HG03469 (cell line): ENCODE measurements at regions not wholly inside any gene's neighbourhood (a gene's known extent, or its start where the extent isn't known, plus 50 kb on each side); places are given as distances from the start of the nearest gene placed in this dataset.

ENCODE experiments used
- ATAC-seq: cut with Tn5 transposase; IDR thresholded peaks from one replicate; pipeline ENCODE4 v1.9.1; 2021; ENCODE audit warnings: mild to moderate bottlenecking, moderate library complexity, moderate number of reproducible peaks; ENCODE audit not compliant: unreplicated experiment

DNA sequence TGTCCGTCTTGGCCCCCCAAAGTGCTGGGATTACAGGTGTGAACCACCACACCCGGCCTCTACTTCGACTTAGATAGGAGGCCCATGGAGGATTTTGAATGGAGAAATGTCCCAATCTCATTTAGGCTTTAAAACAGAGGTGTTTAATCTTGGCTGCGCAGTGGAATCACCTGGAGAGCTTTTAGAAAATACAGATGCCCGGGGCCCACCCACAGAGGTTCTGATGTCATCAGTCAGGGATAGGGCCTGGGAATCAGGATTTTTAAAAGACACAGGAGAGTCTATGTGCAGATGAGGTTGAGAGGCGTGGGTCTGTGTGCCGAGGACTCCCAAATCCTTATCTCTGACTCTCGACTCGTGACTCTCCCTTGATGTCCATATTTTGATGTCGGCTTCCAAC, 124.0 kb upstream of the BOD1 start:
- ATAC-seq: no peak

GRCh38 chr5:173741087-173741486, 124.6 kb upstream of the BOD1 start:
- no peak for ATAC-seq

DNA sequence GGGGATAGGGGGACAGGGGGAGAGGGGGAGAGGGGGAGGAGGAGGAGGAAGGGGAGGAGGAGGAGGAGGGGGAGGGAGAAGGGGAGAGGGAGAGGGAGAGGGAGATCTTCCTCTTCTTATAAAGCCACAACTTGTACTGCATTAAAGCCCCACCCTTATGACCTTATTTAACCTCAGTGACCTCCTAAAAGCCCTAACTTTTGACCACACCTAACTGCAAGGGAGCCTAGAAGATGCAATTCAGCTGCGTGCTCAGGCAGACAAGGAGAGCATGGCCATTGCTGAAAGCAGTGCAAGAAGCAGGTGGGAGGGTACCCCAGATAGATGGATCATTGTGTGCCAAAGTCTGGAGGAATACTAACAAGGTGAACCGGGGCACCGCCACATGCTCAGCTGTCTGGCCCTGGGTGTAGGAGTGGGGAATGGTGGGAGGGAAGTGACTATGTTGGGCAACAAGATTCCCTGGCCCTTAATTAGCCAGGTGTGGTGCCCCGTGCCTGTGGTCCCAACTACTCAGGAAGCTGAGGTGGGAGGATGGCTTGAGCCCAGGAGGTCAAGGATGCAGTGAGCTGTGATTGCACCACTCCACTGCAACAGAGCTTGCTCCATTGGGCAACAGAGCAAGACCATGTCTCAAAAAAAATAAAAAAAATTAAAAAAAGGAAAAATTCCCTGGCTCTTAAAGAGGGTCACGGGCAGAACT, 125.4 kb upstream of the BOD1 start:
- ATAC-seq: no peak

GRCh38 chr5:173742432-173742816, 126.0 kb upstream of the BOD1 start:
- ATAC-seq: peak; percentile 52

DNA sequence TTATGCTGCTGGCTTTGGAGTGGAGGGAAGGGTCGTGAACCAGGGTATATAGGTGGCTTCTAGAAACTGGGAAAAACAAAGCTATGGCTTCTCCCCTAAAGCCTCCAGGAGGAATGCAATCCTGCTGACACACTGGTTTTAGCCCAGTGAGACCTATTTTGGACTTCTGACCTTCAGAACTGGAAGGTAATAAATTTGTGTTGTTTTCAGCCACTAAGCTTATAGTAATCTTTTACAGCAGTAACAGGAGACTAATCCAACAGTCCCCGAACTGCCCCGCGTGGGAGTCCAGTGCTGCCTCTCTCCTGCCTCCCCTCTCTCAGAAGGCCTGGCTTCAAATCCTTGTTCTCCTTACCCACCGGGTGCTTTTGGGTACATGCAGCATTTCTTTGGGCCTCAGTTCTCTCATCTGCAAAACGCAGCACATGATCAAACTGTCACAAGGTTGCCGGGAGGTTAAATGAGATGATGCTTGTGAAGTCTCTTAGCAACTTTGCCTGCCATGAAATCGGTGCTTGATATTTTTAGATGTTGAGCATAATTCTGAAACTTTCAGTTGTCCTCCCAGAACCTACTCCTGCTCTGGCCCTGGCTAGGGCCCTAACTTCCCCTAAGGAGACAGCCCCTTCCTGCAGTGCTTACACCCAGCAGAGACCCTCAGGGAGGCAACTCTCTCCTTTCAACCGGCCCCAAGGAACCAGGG, 127.3 kb upstream of the BOD1 start:
- peak; percentile 34 for ATAC-seq

DNA sequence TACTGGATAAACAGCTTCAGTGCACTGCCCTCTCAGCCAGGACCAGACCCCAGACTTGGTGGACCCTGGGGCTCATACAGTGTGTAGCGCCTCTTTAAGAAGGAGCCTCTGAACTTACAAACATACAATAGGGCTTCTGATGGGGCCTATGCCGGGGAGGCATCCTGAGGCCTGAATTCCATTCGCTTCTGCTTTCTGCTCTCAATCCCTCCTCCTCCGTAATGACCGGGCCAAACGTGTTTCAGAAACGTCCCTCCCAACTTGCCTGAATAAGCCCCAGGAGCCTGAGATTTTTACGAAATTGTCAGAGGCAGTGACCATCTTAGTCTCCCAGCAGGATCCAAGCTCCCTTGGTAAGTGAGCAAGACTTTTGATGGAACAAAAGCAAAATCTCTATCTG, 128.1 kb upstream of the BOD1 start:
- no peak for ATAC-seq

DNA sequence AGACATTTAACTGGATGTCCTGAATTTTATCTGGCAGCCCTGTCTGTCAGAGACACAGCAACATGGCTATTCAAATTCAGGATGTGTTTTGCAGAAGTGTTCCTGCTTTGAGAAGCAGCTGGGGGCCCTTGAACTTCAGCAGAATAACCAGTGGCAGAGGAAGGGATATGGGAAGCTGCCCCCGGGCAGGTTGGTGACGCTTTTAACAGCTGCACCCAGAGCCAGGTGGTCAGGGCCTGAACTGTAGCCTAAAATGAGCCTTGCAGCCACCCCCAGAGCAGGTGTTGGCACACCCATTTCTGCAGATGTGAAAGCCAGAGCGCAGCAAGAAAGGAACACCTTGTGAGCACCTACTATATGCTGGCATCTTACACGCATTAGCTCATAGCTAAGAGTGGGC, 128.7 kb upstream of the BOD1 start:
- peak; percentile 33 for ATAC-seq

DNA sequence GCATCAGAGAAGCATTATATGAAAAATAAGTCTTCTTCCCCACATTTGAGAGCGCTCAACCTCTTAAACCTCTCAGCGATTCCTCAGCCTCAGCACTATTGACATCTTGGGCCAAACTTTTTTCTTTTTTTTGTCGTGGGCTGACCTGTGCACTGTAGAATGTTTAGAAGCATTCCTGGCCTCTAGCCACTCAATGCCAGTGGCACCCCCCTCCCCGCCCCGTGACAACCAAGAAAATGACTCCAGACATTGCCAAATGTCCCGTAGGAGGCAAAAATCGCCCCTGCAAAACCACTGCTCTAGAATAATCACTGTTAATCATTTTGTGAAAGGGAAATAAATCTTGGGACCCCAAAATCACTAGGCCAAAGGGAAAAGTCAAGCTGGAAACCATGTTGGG, 129.1 kb upstream of the BOD1 start:
- no peak for ATAC-seq

DNA sequence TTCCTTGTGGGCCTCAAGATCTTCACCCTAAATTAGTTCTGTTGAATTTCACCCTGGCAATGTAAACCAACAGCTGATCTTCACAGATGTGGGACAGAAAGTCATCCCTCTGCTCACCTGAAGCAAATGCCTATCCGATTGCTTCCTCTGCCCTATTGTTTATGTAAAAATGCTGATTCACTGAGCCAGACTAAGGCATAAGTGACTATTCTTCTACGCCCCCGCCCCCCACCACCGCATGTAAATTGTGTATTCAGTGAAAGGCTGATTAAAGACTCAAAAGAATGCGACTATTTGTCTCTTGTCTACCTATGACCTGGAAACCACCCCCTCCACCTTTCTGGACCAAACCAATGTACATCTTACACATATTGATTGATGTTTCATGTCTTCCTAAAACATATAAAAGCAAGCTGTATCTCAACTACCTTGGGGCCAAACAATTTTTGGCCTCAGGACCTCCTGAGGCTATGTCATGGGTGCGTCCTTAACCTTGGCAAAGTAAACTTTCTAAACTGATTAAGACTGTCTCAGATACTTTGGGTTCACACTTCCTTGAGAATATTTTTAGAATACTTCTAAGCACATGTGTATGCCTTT, 129.7 kb upstream of the BOD1 start:
- ATAC-seq: no peak

- ATAC-seq: no peak
Measured at GRCh38 chr5:173747876-173748275, 131.4 kb upstream of the BOD1 start.

DNA sequence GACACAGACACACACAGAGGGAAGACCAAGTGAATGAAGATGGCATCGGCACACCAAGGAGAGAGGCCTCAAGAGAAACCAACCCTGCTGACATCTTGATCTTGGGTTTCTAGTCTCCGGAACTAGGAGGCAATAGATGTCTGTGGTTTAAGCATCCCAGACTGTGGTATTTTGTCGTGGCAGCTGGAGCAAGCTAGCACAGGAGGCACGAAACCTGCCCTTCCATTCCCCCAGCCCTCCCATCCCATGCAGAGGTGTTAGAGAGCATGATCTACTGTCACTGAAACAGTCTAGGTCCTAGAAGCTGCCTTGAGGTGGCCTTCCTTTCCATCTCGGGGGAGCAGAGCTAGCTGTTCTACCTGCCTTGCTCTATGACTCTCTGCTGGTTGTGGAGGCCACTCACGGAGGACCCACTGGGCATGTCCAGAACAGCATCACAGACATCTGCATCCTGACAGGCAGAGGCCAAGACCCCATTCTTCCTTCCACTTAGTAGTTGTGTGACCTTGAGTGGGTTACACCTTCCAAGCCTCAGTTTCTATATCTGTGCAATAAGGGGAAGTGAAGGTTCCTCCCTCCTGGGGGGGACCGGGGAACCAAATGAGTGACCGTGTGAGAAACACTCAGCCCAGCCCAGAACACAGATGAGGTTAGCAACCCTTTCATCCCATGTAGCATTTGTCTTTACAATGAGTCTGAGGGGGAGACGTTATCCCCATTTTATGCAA, 134.3 kb upstream of the BOD1 start:
- no peak for ATAC-seq

DNA sequence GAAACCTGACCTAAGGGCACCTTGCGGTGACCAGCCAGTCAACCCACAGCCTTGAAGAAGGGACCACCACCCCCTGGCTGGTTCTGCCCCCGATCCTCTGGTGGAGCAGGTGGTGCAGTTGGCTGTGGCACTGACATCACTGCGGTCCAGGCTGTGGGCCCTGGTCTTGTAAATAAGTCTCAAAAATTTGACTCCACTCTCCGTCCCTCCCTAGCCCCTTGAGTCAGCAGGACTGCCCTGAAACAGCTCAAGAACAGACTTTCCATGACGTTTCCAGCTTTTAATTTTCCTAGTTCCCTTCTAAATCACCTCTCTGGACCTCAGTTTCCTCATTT, 134.8 kb upstream of the BOD1 start:
- ATAC-seq: no peak

DNA sequence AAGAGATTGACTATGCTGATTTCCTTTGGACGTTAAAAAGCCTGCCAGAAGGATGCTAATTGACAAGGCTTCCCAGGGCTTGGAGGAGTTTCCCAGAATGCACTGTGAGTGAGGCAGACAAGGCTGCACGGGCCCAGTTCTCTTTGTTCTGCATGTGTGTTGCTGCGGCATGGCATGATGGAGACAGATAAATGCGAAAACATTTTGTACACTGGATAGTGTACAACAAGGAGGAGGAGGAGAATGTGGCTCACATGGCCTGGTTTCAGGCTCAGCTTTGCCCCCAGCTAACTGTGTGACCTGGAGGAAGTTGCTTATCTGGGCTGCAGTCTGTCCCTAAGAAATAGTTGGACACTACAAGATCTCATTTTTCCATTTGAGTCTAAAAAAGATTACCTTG, 135.5 kb upstream of the CPEB4 start:
- ATAC-seq: no peak

DNA sequence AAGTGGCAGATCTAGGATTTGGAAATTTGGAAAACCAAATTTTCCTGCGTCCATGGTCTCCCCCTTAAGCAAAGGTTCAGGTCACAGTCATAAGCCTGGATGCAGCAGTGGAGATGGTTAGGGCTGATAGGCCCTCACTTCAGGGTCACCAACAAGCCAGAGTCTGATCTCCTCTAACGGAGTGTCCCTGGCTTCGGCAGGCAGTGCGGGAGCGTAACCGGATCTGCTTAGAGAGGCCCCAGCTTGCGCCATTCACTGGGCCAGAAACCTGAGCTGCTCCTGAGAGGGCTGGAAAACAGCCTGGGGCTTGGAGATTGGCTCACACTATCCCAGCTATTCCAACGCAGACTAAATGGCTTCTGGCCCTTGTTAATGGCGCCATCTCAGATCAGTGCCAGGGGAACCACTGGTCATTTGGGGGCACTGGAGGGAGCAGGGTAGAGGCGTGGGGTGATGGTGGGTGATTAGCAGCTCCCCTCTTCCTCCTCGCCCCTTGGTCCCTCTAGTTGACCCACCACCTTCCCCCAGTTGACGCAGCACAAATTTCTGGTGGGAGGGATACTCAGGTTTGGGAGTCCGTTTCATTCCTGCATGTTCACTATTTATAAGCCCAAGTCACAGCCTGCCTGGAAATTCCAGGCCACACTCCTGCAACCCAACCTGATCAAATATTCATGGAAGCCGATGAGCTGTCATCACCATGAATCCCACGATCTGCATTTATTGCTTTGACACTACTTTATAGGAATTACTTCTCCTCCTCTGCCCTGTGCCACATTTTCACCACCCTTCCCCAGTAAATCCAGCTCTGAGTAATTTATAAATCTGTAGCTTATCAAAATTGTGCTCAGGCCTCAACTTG, 134.6 kb upstream of the CPEB4 start:
- no peak for ATAC-seq

- no peak for ATAC-seq
Measured at GRCh38 chr5:173755319-173755718, 132.8 kb upstream of the CPEB4 start.

DNA sequence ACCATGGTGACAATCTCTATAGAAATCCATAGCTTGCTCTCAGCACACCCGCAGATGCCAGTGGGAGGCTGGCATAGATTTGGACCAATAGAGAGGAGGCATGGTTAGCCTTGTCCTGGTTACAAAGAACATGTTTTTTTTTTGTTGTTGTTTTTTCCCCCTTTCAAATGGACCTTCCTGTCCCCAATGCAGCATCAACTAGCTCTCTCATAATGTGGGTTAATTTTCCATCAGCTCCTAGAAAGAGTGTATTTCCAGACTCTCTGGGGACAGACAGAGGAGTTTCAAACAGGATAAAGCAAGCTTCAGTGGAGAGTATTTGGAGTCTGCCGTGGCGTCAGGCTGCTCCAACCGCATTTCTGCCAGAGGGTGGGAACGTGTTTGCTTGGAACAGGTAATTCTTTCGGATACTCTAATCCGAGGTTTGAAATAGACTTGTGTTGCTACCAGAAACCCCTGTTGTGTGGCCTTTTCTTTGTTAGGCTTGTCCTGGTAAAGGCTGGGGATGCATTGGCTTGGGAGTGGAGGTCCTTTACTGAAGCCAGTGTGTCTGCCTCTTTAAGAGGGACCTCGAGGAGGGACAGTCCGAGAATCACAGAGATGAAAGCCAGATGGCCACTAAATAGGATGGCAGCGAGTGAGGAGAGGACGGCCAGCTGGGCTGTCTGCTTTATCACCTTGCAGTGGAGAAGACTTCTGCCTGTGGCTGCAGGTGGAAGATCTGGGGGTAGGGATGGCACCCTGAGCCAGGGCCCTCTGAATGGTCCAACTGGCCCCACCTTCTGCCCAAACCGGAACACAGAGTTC, 130.5 kb upstream of the CPEB4 start:
- ATAC-seq: no peak

GRCh38 chr5:173758676-173759075, 129.5 kb upstream of the CPEB4 start:
- no peak for ATAC-seq

GRCh38 chr5:173759691-173760090, 128.5 kb upstream of the CPEB4 start:
- no peak for ATAC-seq

DNA sequence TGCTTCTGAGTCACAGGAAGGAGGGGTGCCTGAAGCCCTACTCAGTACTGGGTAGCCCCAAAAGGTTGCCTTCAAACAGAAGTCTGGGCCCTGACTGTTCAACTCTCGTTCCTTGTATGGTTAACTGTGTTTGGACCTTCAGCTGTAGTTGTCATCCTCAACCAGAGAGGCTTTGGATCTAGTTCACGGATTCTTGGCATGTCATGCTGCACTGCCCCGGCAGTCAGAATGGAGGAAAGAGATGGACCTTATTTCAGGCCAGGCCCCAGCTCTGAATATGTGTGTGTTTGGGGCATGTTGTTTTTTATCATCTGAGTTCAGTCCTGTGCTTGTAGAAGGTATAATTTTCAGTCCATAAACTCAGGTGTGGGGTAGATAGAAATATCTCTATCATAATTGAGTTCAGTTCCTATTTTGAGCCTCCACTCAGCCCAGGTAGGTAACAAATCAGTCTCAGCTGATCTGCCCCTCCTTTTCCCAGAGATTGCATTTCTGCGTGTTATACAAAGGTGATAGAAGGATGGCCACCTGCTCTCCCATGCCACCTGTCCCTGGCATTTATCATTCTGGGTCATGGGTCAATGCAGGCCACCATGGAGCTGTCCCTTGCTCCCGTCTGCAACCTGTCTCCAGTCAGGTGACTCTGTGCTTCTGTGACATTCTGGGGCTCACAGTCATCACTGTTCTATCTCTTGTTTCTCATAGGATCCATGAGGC, 127.5 kb upstream of the CPEB4 start:
- no peak for ATAC-seq

GRCh38 chr5:173761178-173761513, 127.0 kb upstream of the CPEB4 start:
- ATAC-seq: no peak
